SK-N-SH (cell line): ENCODE measurements at regions not wholly inside any gene's neighbourhood (a gene's known extent, or its start where the extent isn't known, plus 50 kb on each side); places are given as distances from the start of the nearest gene placed in this dataset.

Experiments used
- CTCF ChIA-PET: fragments of 300-600, 350-600 bp; formaldehyde crosslinking; extraction: SDS; loops from one replicate; lab custom pipeline; 2021; lab: Yijun Ruan, JAX
- POLR2A ChIA-PET: fragments of 350-600 bp; sonication (Branson Sonifier 250); formaldehyde crosslinking; extraction: SDS; loops from one replicate; lab custom pipeline; 2020; ENCODE audit warnings: antibody characterized with exemption, inconsistent platforms; lab: Yijun Ruan, JAX
- DNase-seq: peaks from one replicate; pipeline ENCODE4 v3.0.0; 2012
- H2AFZ ChIP-seq: fragments of 200-600 bp; sonication (generic); 2 replicates; pipeline ENCODE4 v1.8.1; 2016; ENCODE audit warnings: antibody characterized with exemption, mild to moderate bottlenecking, low read depth
- H3F3A ChIP-seq: fragments of 200-600 bp; sonication (generic); replicated peaks from 2 replicates; pipeline ENCODE3; 2016; ENCODE audit warnings: antibody characterized with exemption, mild to moderate bottlenecking; ENCODE audit not compliant: insufficient read depth
- H3K27ac ChIP-seq, 2 experiments: fragments of 200-500 bp in 1 of 2; fragments of 200-600 bp in 1 of 2; sonication (Bioruptor generic) in 1 of 2; sonication (generic), shearing (Covaris generic) in 1 of 2; 2 replicates each; pipeline versions ENCODE4 v1.5.1 to v1.6.1; 2014 to 2016; ENCODE audit warnings: low read depth in 2 of 2, inconsistent platforms in 1 of 2, low read length in 1 of 2, mild to moderate bottlenecking in 1 of 2, mixed read lengths in 1 of 2
- H3K27me3 ChIP-seq: fragments of 200-600 bp; sonication (generic), shearing (Covaris generic); 2 replicates; pipeline ENCODE4 v1.6.1; 2016; ENCODE audit warnings: mixed run types; ENCODE audit not compliant: insufficient read depth
- H3K36me3 ChIP-seq, 2 experiments: fragments of 200-500 bp in 1 of 2; fragments of 200-600 bp in 1 of 2; sonication (Bioruptor generic) in 1 of 2; sonication (generic) in 1 of 2; replicated peaks in 1 of 2; 2 replicates each; pipeline versions ENCODE3 to v1.5.1; 2014 to 2016; ENCODE audit warnings: low read length in 1 of 2, mild to moderate bottlenecking in 1 of 2; ENCODE audit not compliant: insufficient read depth in 2 of 2, control insufficient read depth in 1 of 2
- H3K4me1 ChIP-seq, 2 experiments: fragments of 200-500 bp in 1 of 2; fragments of 200-600 bp in 1 of 2; sonication (Bioruptor generic) in 1 of 2; sonication (generic), shearing (Covaris generic) in 1 of 2; 2 replicates each; pipeline versions ENCODE4 v1.5.1 to v1.6.1; 2014 to 2016; ENCODE audit warnings: low read depth in 1 of 2, low read length in 1 of 2, mixed run types in 1 of 2; ENCODE audit not compliant: insufficient read depth in 2 of 2, control insufficient read depth in 1 of 2
- H3K4me2 ChIP-seq: fragments of 200-600 bp; sonication (generic), shearing (Covaris generic); 2 replicates; pipeline ENCODE4 v1.6.1; 2017; ENCODE audit warnings: mixed run types
- H3K4me3 ChIP-seq, 2 experiments: fragments of 200-500 bp in 1 of 2; fragments of 200-600 bp in 1 of 2; sonication (Bioruptor generic) in 1 of 2; sonication (generic), shearing (Covaris generic) in 1 of 2; 2 replicates each; pipeline versions ENCODE4 v1.5.1 to v1.8.1; 2014 to 2016; ENCODE audit warnings: low read depth in 2 of 2, inconsistent platforms in 1 of 2, low read length in 1 of 2, mild to moderate bottlenecking in 1 of 2, mixed read lengths in 1 of 2, moderate library complexity in 1 of 2
- H3K79me2 ChIP-seq: fragments of 200-600 bp; sonication (generic); 2 replicates; pipeline ENCODE4 v1.8.1; 2017; ENCODE audit warnings: mild to moderate bottlenecking; ENCODE audit not compliant: insufficient read depth
- H3K9ac ChIP-seq: fragments of 200-600 bp; sonication (generic); 2 replicates; pipeline ENCODE4 v1.6.1; 2017; ENCODE audit warnings: mixed run types
- H3K9me2 ChIP-seq: fragments of 200-600 bp; sonication (generic); 2 replicates; pipeline ENCODE4 v1.6.1; 2017; ENCODE audit warnings: mixed run types
- H3K9me3 ChIP-seq: fragments of 200-600 bp; sonication (generic); 2 replicates; pipeline ENCODE4 v1.6.1; 2017; ENCODE audit warnings: mixed run types, mild to moderate bottlenecking, moderate library complexity
- H4K20me1 ChIP-seq: fragments of 200-600 bp; sonication (generic); 2 replicates; pipeline ENCODE4 v1.6.1; 2017; ENCODE audit warnings: mild to moderate bottlenecking, mixed run types; ENCODE audit not compliant: insufficient read depth
- CTCF ChIP-seq: fragments of 200-600 bp; sonication (generic); IDR thresholded peaks from 2 replicates; pipeline ENCODE4 v1.6.1; 2017; ENCODE audit warnings: antibody characterized with exemption, mild to moderate bottlenecking, moderate library complexity
- ELF1 ChIP-seq: IDR thresholded peaks from 2 replicates; pipeline ENCODE4 v1.4.0; 2012
- EP300 ChIP-seq, 2 experiments: IDR thresholded peaks; 2 replicates each; pipeline versions ENCODE4 v1.4.0 to v1.6.1; 2012; ENCODE audit warnings: borderline replicate concordance in 1 of 2, low read depth in 1 of 2, low read length in 1 of 2
- FOSL2 ChIP-seq: IDR thresholded peaks from 2 replicates; pipeline ENCODE4 v1.4.0; 2012; ENCODE audit warnings: low read depth, mild to moderate bottlenecking, moderate library complexity, borderline replicate concordance
- GABPA ChIP-seq: IDR thresholded peaks from 2 replicates; pipeline ENCODE4 v1.4.0; 2012; ENCODE audit warnings: low read depth, mild to moderate bottlenecking
- JUND ChIP-seq: IDR thresholded peaks from 2 replicates; pipeline ENCODE4 v1.4.0; 2012
- MAX ChIP-seq: IDR thresholded peaks from 2 replicates; pipeline ENCODE4 v1.4.0; 2012; ENCODE audit warnings: low read depth
- POLR2AphosphoS5 ChIP-seq: IDR thresholded peaks from 2 replicates; pipeline ENCODE4 v1.6.1; 2012; ENCODE audit warnings: low read depth, low read length
- RFX5 ChIP-seq: IDR thresholded peaks from 2 replicates; pipeline ENCODE4 v1.6.1; 2012; ENCODE audit warnings: mild to moderate bottlenecking, improper control_type of control experiment, low read length
- SIN3A ChIP-seq: IDR thresholded peaks from 2 replicates; pipeline ENCODE4 v1.6.1; 2012; ENCODE audit warnings: low read depth, mild to moderate bottlenecking, low read length, moderate library complexity, borderline replicate concordance
- SMC3 ChIP-seq: IDR thresholded peaks from 2 replicates; pipeline ENCODE4 v1.6.1; 2012; ENCODE audit warnings: low read depth, low read length, improper control_type of control experiment
- USF2 ChIP-seq: fragments of 150-350 bp; IDR thresholded peaks from 2 replicates; pipeline ENCODE4 v1.6.1; 2017; ENCODE audit warnings: antibody characterized with exemption, low read length, low read depth, borderline replicate concordance
- WGBS: methylation state at CpG from one replicate; pipeline ENCODE4 v1.1.6; 2017; ENCODE audit warnings: low lambda C conversion rate; 5-methylcytosine and 5-hydroxymethylcytosine counted together
- TF ChIP-seq, protein P1 (sequence below): IDR thresholded peaks from 2 replicates; pipeline ENCODE4 v1.4.0; 2012; ENCODE audit warnings: low read depth, borderline replicate concordance
- TF ChIP-seq, protein P2 (sequence below): IDR thresholded peaks from 2 replicates; pipeline ENCODE4 v1.6.1; 2012; ENCODE audit warnings: mild to moderate bottlenecking, low read depth, low read length, moderate library complexity

DNA sequence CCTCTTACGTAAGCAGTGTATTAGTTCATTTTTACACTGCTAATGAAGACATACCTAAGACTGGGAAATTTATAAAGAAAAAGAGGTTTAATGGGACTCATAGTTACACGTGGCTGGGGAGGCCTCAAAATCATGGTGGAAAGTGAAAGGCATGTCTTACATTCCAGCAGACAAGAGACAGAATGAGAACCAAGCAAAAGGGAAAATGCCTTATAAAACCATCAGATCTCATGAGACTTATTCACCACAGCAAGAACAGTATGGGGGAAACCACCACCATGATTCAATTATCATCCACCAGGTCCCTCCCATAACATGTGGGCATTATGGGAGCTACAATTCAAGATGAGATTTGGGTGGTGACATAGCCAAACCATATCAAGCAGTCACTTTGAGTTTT, 126.3 kb upstream of the CXCL12 start (continued):
- no peak for TF ChIP-seq CTCF

GRCh38 chr10:44511601-44512000, 126.7 kb upstream of the CXCL12 start:
- no peaks in the 10 kb centered on the region for H3K79me2 ChIP-seq
- no peak for TF ChIP-seq SIN3A
- TF ChIP-seq USF2, result no peak
- TF ChIP-seq, protein P1, sequence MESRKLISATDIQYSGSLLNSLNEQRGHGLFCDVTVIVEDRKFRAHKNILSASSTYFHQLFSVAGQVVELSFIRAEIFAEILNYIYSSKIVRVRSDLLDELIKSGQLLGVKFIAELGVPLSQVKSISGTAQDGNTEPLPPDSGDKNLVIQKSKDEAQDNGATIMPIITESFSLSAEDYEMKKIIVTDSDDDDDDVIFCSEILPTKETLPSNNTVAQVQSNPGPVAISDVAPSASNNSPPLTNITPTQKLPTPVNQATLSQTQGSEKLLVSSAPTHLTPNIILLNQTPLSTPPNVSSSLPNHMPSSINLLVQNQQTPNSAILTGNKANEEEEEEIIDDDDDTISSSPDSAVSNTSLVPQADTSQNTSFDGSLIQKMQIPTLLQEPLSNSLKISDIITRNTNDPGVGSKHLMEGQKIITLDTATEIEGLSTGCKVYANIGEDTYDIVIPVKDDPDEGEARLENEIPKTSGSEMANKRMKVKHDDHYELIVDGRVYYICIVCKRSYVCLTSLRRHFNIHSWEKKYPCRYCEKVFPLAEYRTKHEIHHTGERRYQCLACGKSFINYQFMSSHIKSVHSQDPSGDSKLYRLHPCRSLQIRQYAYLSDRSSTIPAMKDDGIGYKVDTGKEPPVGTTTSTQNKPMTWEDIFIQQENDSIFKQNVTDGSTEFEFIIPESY, result no peak
- no peak for TF ChIP-seq POLR2AphosphoS5
- no peak for DNase-seq
- no peak overlapping the region for H2AFZ ChIP-seq
- 0% methylated on average over 2 of the region's 2 CpGs for WGBS
- no peak overlapping the region for H3K4me2 ChIP-seq
- H3K27ac ChIP-seq, result no peak overlapping the region
- no peaks in the 10 kb centered on the region for H3K4me1 ChIP-seq
- no peaks in the 10 kb centered on the region for H3K36me3 ChIP-seq
- H4K20me1 ChIP-seq, result no peaks in the 10 kb centered on the region
- POLR2A ChIA-PET, result no interaction called here
- H3K9me2 ChIP-seq, result no peaks in the 10 kb centered on the region
- CTCF ChIA-PET, result interaction anchor here (0.8 kb wide), 1 partner anchor 423 kb away, joined by 4 read pairs; no protein-coding TSS in a partner anchor
- H3K4me3 ChIP-seq, result no peak overlapping the region
- no peaks in the 10 kb centered on the region for H3K9me3 ChIP-seq
- H3K9ac ChIP-seq, result no peak overlapping the region
- H3K27me3 ChIP-seq, result no peaks in the 10 kb centered on the region; the same call in 1 of the 2 replicates
- H3F3A ChIP-seq, result no peaks in the 10 kb centered on the region

DNA sequence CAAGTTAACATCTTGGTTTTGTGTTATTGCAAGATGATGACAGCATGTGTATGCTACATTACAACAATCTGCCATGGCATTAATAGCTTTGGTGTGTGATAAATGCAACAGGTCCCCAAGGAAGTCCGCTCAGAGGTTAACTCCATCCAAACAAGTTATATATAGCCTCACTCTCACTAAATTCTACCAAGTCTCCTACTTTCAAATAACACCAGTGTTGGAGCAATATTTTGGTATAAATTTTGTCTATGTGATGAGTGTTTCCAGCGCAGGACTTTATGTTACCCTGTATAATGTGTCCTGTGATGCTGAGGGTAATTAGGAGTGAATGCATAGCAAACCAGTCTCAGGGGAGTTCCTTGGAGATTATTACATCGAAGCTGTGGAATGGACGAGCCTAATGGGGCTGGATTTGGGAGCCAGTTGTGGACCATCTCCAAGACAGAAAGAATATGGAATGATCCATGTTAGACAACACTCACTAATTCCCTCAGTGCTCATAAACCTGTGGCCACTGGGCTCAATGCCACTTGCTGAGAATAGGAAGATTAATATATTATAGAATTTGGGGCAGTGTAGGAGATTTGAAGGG, 127.6 kb upstream of the CXCL12 start:
- Histone ChIP-seq H3K27me3 (no peaks in the 10 kb centered on the region; the same call in 1 of the 2 replicates), H3K4me3 (no peak overlapping the region), H3K9me2 (no peaks in the 10 kb centered on the region), H3K9me3 (no peaks in the 10 kb centered on the region), H3F3A (no peaks in the 10 kb centered on the region), H3K4me2 (no peak overlapping the region), H3K27ac (no peak overlapping the region), H3K4me1 (no peaks in the 10 kb centered on the region), H2AFZ (no peak overlapping the region), H3K9ac (no peak overlapping the region), H3K36me3 (no peaks in the 10 kb centered on the region), H4K20me1 (no peaks in the 10 kb centered on the region), H3K79me2 (no peaks in the 10 kb centered on the region)
- DNase-seq, result no peak
- 4% methylated on average over 4 of the region's 4 CpGs for WGBS
- ChIA-PET CTCF (interaction anchor here (0.8 kb wide), 1 partner anchor 422 kb away, joined by 4 read pairs; no protein-coding TSS in a partner anchor), POLR2A (no interaction called here)
- TF ChIP-seq JUND (no peak), CTCF (no peak), FOSL2 (no peak), GABPA (no peak), SMC3 (no peak), RFX5 (no peak), ELF1 (no peak), EP300 (IDR thresholded peaks at IDR 0.05; ENCODE audit: borderline replicate concordance in 1 of 2, low read depth in 1 of 2, low read length in 1 of 2) (no peak), MAX (no peak)
- TF ChIP-seq, protein P2, sequence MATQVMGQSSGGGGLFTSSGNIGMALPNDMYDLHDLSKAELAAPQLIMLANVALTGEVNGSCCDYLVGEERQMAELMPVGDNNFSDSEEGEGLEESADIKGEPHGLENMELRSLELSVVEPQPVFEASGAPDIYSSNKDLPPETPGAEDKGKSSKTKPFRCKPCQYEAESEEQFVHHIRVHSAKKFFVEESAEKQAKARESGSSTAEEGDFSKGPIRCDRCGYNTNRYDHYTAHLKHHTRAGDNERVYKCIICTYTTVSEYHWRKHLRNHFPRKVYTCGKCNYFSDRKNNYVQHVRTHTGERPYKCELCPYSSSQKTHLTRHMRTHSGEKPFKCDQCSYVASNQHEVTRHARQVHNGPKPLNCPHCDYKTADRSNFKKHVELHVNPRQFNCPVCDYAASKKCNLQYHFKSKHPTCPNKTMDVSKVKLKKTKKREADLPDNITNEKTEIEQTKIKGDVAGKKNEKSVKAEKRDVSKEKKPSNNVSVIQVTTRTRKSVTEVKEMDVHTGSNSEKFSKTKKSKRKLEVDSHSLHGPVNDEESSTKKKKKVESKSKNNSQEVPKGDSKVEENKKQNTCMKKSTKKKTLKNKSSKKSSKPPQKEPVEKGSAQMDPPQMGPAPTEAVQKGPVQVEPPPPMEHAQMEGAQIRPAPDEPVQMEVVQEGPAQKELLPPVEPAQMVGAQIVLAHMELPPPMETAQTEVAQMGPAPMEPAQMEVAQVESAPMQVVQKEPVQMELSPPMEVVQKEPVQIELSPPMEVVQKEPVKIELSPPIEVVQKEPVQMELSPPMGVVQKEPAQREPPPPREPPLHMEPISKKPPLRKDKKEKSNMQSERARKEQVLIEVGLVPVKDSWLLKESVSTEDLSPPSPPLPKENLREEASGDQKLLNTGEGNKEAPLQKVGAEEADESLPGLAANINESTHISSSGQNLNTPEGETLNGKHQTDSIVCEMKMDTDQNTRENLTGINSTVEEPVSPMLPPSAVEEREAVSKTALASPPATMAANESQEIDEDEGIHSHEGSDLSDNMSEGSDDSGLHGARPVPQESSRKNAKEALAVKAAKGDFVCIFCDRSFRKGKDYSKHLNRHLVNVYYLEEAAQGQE, result no peak
